ENCODE measurements at regions not wholly inside any gene's neighbourhood (a gene's known extent, or its start where the extent isn't known, plus 50 kb on each side); places are given as distances from the start of the nearest gene placed in this dataset.

DNA sequence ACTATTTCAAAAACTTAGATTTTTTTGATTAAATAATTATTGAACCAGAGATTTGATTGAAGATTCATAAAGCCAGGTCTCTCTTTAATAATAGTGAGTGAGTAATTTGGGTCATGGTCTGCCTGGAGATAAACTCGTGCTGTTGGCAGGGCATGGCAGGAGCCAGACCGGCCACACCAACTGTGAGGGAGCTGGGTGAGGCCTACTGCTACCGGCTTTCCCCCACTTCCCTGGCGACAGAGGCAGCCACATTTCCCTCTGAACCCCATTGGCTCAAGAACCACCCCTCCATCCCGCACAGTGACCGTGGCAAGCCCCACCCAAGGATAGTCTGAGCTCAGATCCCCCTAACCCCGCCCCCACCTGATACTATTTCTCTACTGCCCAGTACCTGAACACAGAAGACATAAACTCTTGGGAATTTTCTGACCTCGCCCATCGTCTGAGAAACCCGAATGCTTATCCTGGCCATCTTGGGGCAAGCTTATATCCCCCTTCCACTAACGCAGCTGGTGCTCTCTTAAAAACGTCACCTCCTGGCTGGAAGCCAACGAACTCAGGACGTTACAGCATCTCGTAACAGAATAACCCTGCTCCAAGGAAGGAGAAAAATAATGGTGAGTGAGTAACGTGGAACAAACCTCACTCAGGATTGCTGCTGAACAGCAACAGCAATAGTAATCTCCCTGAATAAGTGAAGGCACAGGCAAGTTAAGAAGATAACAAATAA lies 627.6 kb upstream of the PCDH9 start:
- DNase-seq, result no peak

DNA sequence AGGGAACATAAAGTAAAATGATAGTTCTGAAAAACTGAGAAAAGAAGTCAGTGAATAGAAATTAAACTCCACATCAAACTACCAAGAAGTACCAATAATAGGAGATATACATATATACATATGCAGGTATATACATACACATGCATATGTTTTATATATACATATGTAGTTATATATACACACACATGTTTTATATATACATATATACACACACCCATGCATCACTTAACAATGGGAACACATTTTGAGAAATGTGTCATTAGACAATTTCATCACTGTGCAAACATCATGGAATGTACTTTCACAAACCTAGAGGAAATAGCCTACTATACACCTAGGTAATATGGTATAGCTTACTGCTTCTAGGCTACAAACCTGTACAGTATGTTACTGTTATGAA lies 626.8 kb upstream of the PCDH9 start:
- DNase-seq, result no peak

DNA sequence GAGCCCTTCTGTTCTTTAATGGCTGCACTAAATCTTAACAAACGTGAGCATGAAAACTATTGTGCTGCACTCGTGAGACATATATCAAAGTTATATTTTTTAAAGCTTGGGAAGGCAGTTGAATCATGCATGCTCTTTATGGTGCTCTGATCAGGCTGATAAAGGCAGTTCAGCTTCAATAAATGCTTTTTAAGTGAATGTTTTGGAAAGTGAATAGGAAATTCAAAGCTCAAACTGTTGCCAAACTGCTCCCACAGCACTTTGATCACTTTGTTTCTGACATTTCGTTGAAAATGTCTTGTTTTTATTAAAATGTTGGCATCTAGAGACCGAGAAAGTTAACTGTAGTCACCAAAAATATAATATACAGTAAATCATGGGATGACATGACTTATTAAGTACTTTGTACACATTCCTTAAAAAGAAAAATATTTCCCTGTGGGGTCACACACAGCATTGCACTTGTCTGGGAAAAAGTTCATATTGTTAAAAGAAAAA lies 625.7 kb upstream of the PCDH9 start:
- no peak for DNase-seq

- no peak for DNase-seq
These were observed 624.9 kb upstream of the PCDH9 start for GRCh38 chr13:67854990-67855389.

GRCh38 chr13:67844574-67844973 lies 614.4 kb upstream of the PCDH9 start:
- no peak for DNase-seq

DNA sequence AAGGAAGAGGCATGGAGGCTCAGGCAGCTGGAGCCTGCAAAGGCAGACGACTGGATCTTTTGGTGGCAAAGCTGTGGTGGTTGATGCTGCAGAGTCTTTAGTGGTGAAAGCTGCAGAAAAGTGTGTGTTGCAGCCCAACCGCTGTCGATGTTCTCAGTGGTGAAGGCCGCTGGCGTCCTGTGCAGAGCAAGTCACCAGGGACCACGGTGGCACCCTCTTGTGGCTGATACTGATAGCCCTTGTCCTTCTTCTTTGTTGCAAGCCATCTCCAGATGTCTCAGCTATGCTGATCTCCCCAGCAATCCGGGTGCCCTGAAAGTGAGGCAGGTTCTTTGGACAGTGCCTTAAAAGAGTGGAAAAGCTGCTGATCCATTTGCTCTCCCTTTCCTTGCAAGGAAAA lies 610.9 kb upstream of the PCDH9 start:
- no peak for DNase-seq

DNA sequence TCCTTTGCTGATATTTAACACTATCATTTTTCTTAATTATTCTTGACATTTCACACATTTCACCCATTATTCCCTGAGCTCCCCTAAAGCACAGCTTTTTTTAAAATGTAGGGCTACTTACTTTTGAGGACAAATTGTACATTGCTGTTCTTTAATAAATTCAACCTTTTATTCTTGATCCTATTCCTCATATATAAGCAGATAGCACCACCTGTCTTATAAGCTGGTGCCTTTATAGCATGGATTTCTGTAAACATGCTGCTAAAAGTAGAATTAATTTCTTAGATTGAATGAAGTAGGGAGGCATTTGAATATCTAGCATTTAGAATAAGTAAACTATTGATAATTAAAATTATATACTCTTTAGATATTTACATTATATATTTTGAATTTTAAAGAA lies 603.4 kb upstream of the PCDH9 start:
- DNase-seq, result no peak

DNA sequence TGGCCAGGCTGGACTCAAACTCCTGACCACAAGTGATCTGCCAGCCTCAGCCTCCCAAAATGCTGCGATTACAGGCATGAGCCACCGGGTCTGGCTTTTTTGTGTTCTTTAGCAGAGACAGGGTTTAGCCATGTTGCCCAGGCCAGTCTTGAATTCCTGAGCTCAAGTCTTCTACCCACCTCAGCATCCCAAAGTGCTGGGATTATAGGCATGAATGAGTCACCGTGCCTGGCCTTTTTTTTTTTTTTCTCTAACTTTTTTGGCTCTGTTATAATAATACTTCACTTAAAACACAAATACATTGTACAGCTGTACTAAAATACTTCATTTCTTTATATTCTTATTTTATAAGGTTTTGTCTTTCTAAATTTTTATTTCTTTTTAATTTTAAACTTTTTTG lies 599.5 kb upstream of the PCDH9 start:
- no peak for DNase-seq

DNA sequence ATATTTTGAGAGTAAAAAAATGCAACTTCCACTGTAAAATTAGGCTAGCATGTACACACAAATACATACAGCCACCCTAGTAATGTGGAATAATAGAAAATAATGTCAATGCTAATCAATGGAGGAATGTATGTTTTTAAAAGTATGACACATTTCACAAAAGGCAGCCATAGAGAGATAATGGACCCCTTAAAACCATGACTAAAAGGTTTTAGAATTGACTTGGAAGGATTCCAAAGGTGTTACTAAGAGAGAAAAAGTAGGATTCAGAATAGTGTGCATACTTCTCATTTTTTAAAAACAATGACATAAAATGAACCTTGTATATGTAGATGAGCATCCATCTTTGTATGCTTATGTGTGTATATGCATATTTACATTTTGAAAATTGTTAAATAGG lies 597.9 kb upstream of the PCDH9 start:
- DNase-seq, result no peak

GRCh38 chr13:67821606-67822005 lies 591.5 kb upstream of the PCDH9 start:
- DNase-seq, result no peak

- DNase-seq, result no peak
These were observed 576.7 kb upstream of the PCDH9 start for GRCh38 chr13:67806796-67807195.

DNA sequence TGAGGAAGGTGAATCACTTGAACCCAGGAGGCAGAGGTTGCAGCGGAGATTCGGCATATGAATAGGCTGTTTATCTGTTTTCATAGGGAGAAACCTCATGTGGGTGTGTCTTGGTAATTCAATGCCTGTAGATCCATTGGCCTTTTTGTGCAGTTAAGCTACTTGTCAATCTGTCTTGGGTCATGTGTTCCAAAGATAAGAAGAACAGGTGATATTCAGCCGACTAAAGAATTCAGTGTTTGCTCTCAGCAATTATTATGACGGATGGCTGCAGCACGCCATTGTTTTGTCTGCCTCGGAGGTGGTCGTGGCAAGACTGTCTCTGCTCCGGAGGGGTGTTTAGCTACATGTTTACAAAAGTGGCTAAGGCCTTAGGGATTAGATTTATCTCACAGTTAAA lies 573.0 kb upstream of the PCDH9 start:
- no peak for DNase-seq

DNA sequence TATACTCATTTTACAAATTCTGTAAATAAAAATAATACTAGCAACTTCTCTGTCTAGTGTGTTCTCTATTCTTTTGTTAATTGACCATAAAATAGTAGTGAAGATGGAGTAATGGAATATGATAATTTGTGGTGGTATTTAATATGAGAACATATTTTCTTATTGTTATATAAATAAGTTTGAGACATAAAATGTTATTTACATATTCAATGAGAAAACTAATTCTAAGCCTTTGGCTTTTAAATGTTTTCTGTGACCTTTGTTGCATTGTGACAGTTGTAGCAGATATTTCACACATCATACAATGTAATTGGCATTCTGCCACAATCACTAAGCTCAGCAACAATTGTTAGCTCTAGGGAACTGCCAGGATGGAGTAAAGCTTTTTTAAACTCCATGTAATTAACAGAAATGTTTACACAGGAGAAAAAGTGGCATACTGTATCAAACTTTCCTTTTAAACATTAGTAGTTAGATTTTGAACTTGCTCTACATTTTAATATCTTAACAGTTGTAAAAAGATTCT lies 562.1 kb upstream of the PCDH9 start:
- DNase-seq, result peak; percentile 62

- DNase-seq, result no peak
These were observed 560.9 kb upstream of the PCDH9 start for GRCh38 chr13:67791047-67791446.

GRCh38 chr13:67776151-67776550 lies 546.0 kb upstream of the PCDH9 start:
- no peak for DNase-seq

DNA sequence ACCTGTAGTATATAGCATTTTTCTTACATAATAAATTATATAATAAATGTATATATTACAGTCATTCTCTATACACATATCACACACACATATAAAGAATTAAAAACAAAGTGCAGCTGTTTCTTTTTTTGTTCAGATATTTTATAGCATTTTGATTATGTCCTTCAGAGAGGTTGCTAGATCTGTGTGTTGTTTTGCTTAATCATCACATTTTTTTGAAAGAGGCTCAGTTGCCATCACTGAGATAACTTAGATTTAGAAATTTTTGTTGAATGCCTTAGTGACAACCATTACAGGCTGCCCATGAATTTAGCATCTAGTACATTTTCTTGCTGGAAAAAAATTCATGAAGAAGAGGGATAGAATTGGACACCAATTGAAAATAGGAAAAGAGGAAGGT lies 545.2 kb upstream of the PCDH9 start:
- no peak for DNase-seq

GRCh38 chr13:67772807-67773453 lies 542.8 kb upstream of the PCDH9 start:
- no peak for DNase-seq

DNA sequence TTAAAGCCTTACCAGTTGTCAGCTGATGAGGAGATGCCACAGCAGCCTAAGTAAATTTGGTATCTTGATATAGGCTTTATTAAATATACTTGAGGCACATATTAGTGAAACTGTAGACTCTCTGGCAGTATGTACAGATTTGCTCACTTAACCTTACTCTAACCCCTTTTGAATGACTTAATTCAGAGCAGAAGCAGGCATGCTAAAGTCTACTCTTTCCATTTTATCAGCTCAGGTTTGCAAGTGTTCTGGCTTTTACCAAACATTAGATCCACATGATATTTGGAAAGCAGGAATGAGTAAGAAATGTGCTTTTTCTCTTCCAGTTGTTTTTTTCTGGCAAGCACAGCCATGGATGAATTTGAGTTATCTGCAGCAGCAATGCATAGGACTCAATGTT lies 541.0 kb upstream of the PCDH9 start:
- DNase-seq, result no peak

GRCh38 chr13:67769987-67770341 lies 539.8 kb upstream of the PCDH9 start:
- DNase-seq, result no peak

- no peak for DNase-seq
These were observed 539.2 kb upstream of the PCDH9 start for GRCh38 chr13:67769063-67769986.

GRCh38 chr13:67763984-67764383 lies 533.8 kb upstream of the PCDH9 start:
- no peak for DNase-seq

DNA sequence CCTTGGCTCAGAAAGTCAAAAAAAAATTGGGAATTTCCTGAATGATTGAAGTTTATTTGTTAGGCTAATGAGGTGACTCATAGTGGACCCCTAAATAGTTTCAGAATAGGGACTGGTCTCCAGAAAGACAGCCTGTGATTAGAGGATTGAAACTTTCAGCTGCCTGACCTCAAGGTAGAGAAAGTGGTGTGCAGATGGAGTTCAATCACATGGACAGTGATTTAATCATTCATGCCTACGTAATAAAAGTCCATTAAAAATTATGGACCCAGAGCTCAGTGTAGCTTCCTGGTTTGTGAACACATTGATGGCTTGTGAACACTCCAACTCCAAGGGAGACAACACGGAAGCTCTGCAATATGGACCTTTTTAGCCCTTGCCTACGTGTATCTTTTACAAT lies 533.2 kb upstream of the PCDH9 start:
- no peak for DNase-seq

DNA sequence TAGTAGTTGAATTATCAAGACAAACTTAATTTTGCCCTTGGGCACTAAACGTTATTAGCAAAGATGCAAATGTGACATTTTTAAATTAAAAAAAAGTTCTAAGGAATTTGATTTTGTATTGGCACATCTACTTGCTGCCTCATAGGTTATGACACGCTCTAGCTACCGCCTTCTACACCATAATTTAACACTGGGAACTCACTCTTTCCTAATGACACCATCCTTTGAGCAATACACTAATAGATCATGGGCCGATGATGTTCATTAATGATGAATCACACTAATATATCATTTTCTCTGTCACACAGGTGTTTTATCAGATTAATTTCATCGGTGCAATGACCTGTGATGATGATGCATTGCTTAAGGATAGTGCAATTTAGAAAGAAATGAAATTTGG lies 528.8 kb upstream of the PCDH9 start:
- no peak for DNase-seq

- no peak for DNase-seq
These were observed 523.9 kb upstream of the PCDH9 start for GRCh38 chr13:67754012-67754411.
